ENCODE measurements at regions not wholly inside any gene's neighbourhood (a gene's known extent, or its start where the extent isn't known, plus 50 kb on each side); places are given as distances from the start of the nearest gene placed in this dataset.
"Not testable (repeated sequence)": the region's sequence is repeated elsewhere in the genome, so short reads cannot be mapped to it uniquely, and the experiment has no call there.

- DNase-seq (peak in 1 of 3 donors; percentile 2), ATAC-seq (ENCODE audit: low read depth in 2 of 2) (no peak)
- Histone ChIP-seq H3K27me3 (ENCODE audit: control insufficient read depth, insufficient read depth, low read length) (no peaks in the 10 kb centered on the region), H3K4me3 (ENCODE audit: low read depth, low read length) (no peak overlapping the region), H3K36me3 (ENCODE audit: control insufficient read depth, insufficient read depth, low read length) (no peaks in the 10 kb centered on the region), H3K4me1 (ENCODE audit: control insufficient read depth, insufficient read depth, low read length, poor library complexity, severe bottlenecking) (no peaks in the 10 kb centered on the region), H3K9me3 (ENCODE audit: control insufficient read depth in 2 of 2, low read length in 2 of 2) (no peaks in the 10 kb centered on the region), H3K27ac (ENCODE audit: insufficient read depth, low read length, poor library complexity, severe bottlenecking) (no peak overlapping the region)
- H3K9me3 Mint-ChIP-seq: peaks cover 0 to 3% (median 0%) of the 10 kb centered on the region in 7 donors
- H3K4me3 Mint-ChIP-seq: no peak overlapping the region
- H3K27me3 Mint-ChIP-seq: peaks cover 3% of the 10 kb centered on the region
- no peak overlapping the region for H3K27ac Mint-ChIP-seq
- no peaks in the 10 kb centered on the region for H3K36me3 Mint-ChIP-seq
- no peaks in the 10 kb centered on the region for H3K4me1 Mint-ChIP-seq
These were observed 149.0 kb upstream of the FUT9 start for GRCh38 chr6:95866732-95867131.

GRCh38 chr6:95867205-95867604, 148.6 kb upstream of the FUT9 start:
- ATAC-seq (ENCODE audit: low read depth in 2 of 2) (no peak), DNase-seq (no peak)
- H3K4me1 ChIP-seq (ENCODE audit: control insufficient read depth, insufficient read depth, low read length, poor library complexity, severe bottlenecking): no peaks in the 10 kb centered on the region
- Mint-ChIP-seq H3K9me3 (peaks cover 0 to 3% (median 0%) of the 10 kb centered on the region in 7 donors), H3K27ac (no peak overlapping the region), H3K36me3 (no peaks in the 10 kb centered on the region), H3K4me1 (no peaks in the 10 kb centered on the region), H3K4me3 (no peak overlapping the region), H3K27me3 (no peaks in the 10 kb centered on the region)
- H3K9me3 ChIP-seq (ENCODE audit: control insufficient read depth in 2 of 2, low read length in 2 of 2): no peaks in the 10 kb centered on the region
- no peak overlapping the region for H3K4me3 ChIP-seq (ENCODE audit: low read depth, low read length)
- no peak overlapping the region for H3K27ac ChIP-seq (ENCODE audit: insufficient read depth, low read length, poor library complexity, severe bottlenecking)
- no peaks in the 10 kb centered on the region for H3K36me3 ChIP-seq (ENCODE audit: control insufficient read depth, insufficient read depth, low read length)
- H3K27me3 ChIP-seq (ENCODE audit: control insufficient read depth, insufficient read depth, low read length): no peaks in the 10 kb centered on the region

DNA sequence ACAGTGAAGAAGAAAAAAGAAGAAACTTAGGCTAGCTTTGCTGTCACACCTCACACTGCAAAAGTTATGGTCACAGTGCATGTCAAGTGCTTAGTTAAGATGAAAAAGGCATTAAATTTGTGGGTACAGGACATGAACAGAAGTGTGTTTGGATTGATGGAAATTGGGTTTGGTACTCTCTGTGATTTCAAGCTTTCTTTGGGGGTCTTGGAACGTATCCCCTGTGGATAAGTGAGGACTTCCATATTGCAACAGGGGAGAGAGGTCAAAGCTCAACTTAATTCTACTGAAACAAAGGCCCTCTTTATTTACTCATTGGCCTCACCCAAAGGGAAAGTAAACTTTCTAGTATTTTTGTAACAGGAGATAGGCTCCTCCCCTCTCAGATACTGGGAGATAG, 138.3 kb upstream of the FUT9 start:
- H3K4me1 Mint-ChIP-seq: no peaks in the 10 kb centered on the region
- H3K9me3 Mint-ChIP-seq: peaks cover 0 to 1% (median 0%) of the 10 kb centered on the region in 7 donors
- no peaks in the 10 kb centered on the region for H3K27me3 Mint-ChIP-seq
- H3K9me3 ChIP-seq (ENCODE audit: control insufficient read depth in 2 of 2, low read length in 2 of 2): no peaks in the 10 kb centered on the region
- no peak overlapping the region for H3K4me3 ChIP-seq (ENCODE audit: low read depth, low read length)
- H3K4me3 Mint-ChIP-seq: no peak overlapping the region
- H3K27ac Mint-ChIP-seq: no peak overlapping the region
- no peak for DNase-seq
- H3K27me3 ChIP-seq (ENCODE audit: control insufficient read depth, insufficient read depth, low read length): no peaks in the 10 kb centered on the region
- no peaks in the 10 kb centered on the region for H3K36me3 ChIP-seq (ENCODE audit: control insufficient read depth, insufficient read depth, low read length)
- no peak for ATAC-seq (ENCODE audit: low read depth in 2 of 2)
- no peak overlapping the region for H3K27ac ChIP-seq (ENCODE audit: insufficient read depth, low read length, poor library complexity, severe bottlenecking)
- H3K4me1 ChIP-seq (ENCODE audit: control insufficient read depth, insufficient read depth, low read length, poor library complexity, severe bottlenecking): no peaks in the 10 kb centered on the region
- no peaks in the 10 kb centered on the region for H3K36me3 Mint-ChIP-seq

- no peak overlapping the region for H3K4me3 Mint-ChIP-seq
- H3K36me3 Mint-ChIP-seq: no peaks in the 10 kb centered on the region
- H3K4me3 ChIP-seq (ENCODE audit: low read depth, low read length): no peak overlapping the region
- no peaks in the 10 kb centered on the region for H3K27me3 Mint-ChIP-seq
- H3K36me3 ChIP-seq (ENCODE audit: control insufficient read depth, insufficient read depth, low read length): no peaks in the 10 kb centered on the region
- no peaks in the 10 kb centered on the region for H3K4me1 ChIP-seq (ENCODE audit: control insufficient read depth, insufficient read depth, low read length, poor library complexity, severe bottlenecking)
- no peaks in the 10 kb centered on the region for H3K9me3 ChIP-seq (ENCODE audit: control insufficient read depth in 2 of 2, low read length in 2 of 2)
- H3K9me3 Mint-ChIP-seq: peaks cover 0 to 2% (median 0%) of the 10 kb centered on the region in 7 donors
- no peaks in the 10 kb centered on the region for H3K4me1 Mint-ChIP-seq
- H3K27ac Mint-ChIP-seq: no peak overlapping the region
- DNase-seq: no peak
- ATAC-seq (ENCODE audit: low read depth in 2 of 2): no peak
- H3K27me3 ChIP-seq (ENCODE audit: control insufficient read depth, insufficient read depth, low read length): no peaks in the 10 kb centered on the region
- H3K27ac ChIP-seq (ENCODE audit: insufficient read depth, low read length, poor library complexity, severe bottlenecking): no peak overlapping the region
These were observed 135.9 kb upstream of the FUT9 start for GRCh38 chr6:95879856-95880255.

DNA sequence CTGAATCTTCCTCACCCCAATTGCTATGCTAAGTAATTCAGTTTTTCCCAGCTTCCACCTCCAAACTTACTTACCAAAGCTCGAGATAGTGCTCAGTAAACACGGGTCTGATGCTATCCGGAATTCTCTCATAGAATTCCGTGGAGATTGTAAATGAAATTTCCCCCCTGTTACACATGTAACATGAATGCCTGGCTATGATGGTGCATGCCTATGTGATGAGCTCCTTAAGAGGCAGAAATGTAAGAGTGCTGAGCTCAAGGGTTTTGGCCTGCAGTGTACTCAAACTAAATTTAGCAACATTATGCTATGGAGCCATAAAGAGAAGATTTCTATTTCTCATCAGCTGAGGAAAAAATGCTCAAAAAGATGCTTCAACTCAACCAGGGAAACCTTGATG, 133.4 kb upstream of the FUT9 start:
- ATAC-seq (ENCODE audit: low read depth in 2 of 2) (no peak), DNase-seq (no peak)
- H3K9me3 Mint-ChIP-seq: peaks cover 0 to 3% (median 0%) of the 10 kb centered on the region in 7 donors
- H3K4me3 Mint-ChIP-seq: no peak overlapping the region
- no peaks in the 10 kb centered on the region for H3K27me3 ChIP-seq (ENCODE audit: control insufficient read depth, insufficient read depth, low read length)
- H3K4me1 ChIP-seq (ENCODE audit: control insufficient read depth, insufficient read depth, low read length, poor library complexity, severe bottlenecking): no peaks in the 10 kb centered on the region
- H3K9me3 ChIP-seq (ENCODE audit: control insufficient read depth in 2 of 2, low read length in 2 of 2): no peaks in the 10 kb centered on the region
- H3K36me3 ChIP-seq (ENCODE audit: control insufficient read depth, insufficient read depth, low read length): no peaks in the 10 kb centered on the region
- no peak overlapping the region for H3K4me3 ChIP-seq (ENCODE audit: low read depth, low read length)
- H3K36me3 Mint-ChIP-seq: no peaks in the 10 kb centered on the region
- H3K27me3 Mint-ChIP-seq: no peaks in the 10 kb centered on the region
- no peak overlapping the region for H3K27ac Mint-ChIP-seq
- H3K27ac ChIP-seq (ENCODE audit: insufficient read depth, low read length, poor library complexity, severe bottlenecking): no peak overlapping the region
- H3K4me1 Mint-ChIP-seq: no peaks in the 10 kb centered on the region

DNA sequence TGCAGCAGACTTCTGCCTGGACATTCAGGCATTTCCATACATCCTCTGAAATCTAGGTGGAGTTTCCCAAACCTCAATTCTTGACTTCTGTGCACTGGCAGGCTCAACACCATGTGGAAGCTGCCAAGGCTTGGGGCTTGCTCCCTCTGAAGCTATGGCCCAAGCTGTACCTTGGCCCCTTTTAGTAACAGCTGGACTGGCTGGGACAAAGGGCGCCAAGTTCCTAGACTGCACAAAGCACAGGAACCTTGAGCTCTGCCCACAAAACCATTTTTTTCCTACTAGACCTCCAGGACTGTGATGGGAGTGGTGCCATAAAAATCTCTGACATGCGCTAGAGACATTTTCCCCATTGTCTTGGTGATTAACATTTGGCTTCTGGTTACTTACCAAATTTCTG, 127.1 kb upstream of the FUT9 start:
- not testable (repeated sequence) for H3K4me1 Mint-ChIP-seq

GRCh38 chr6:95905132-95905531, 110.6 kb upstream of the FUT9 start:
- H3K36me3 Mint-ChIP-seq: no peaks in the 10 kb centered on the region
- no peak overlapping the region for H3K4me3 Mint-ChIP-seq
- ATAC-seq (ENCODE audit: low read depth in 2 of 2) (no peak), DNase-seq (no peak)
- H3K36me3 ChIP-seq (ENCODE audit: control insufficient read depth, insufficient read depth, low read length): no peaks in the 10 kb centered on the region
- peaks cover 4% of the 10 kb centered on the region for H3K27me3 Mint-ChIP-seq
- H3K27ac Mint-ChIP-seq: no peak overlapping the region
- no peaks in the 10 kb centered on the region for H3K9me3 ChIP-seq (ENCODE audit: control insufficient read depth in 2 of 2, low read length in 2 of 2)
- H3K27ac ChIP-seq (ENCODE audit: insufficient read depth, low read length, poor library complexity, severe bottlenecking): no peak overlapping the region
- no peaks in the 10 kb centered on the region for H3K4me1 ChIP-seq (ENCODE audit: control insufficient read depth, insufficient read depth, low read length, poor library complexity, severe bottlenecking)
- H3K9me3 Mint-ChIP-seq: peaks cover 0 to 8% (median 2%) of the 10 kb centered on the region in 7 donors
- H3K4me1 Mint-ChIP-seq: no peaks in the 10 kb centered on the region
- H3K4me3 ChIP-seq (ENCODE audit: low read depth, low read length): no peak overlapping the region
- no peaks in the 10 kb centered on the region for H3K27me3 ChIP-seq (ENCODE audit: control insufficient read depth, insufficient read depth, low read length)

More for the DNA sequence above, 127.1 kb upstream of the FUT9 start:
- not testable (repeated sequence) for H3K36me3 ChIP-seq (ENCODE audit: control insufficient read depth, insufficient read depth, low read length); H3K4me3 ChIP-seq (ENCODE audit: low read depth, low read length); H3K9me3 Mint-ChIP-seq; DNase-seq; H3K27me3 Mint-ChIP-seq; H3K27ac ChIP-seq (ENCODE audit: insufficient read depth, low read length, poor library complexity, severe bottlenecking); H3K9me3 ChIP-seq (ENCODE audit: control insufficient read depth in 2 of 2, low read length in 2 of 2); ATAC-seq (ENCODE audit: low read depth in 2 of 2); H3K36me3 Mint-ChIP-seq; H3K27me3 ChIP-seq (ENCODE audit: control insufficient read depth, insufficient read depth, low read length); H3K4me1 ChIP-seq (ENCODE audit: control insufficient read depth, insufficient read depth, low read length, poor library complexity, severe bottlenecking); H3K4me3 Mint-ChIP-seq
- peak overlapping the region in 1 of 3 donors; percentile 49 for H3K27ac Mint-ChIP-seq

DNA sequence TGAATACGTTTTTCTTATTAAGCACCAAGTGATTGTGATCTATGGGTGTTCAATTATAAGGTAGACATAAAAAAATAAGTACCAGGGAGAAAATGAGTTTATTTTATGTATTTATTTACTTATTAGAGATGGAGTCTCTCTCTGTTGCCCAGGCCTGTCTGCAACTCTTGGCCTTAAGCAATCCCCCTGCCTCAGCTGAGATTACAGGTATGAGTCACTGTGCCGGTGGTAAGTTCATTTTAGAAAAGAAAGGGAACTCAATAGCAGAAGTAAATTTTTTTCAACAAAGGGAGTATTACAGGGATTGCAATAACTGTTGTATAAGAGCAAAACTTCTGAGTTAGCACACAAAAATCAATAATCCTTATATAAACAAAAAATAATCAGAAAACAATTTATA, 98.7 kb upstream of the FUT9 start:
- Mint-ChIP-seq H3K36me3 (no peaks in the 10 kb centered on the region), H3K4me3 (no peak overlapping the region), H3K27me3 (no peaks in the 10 kb centered on the region), H3K4me1 (no peaks in the 10 kb centered on the region), H3K27ac (no peak overlapping the region), H3K9me3 (peaks cover 0 to 1% (median 0%) of the 10 kb centered on the region in 7 donors)
- DNase-seq (no peak), ATAC-seq (ENCODE audit: low read depth in 2 of 2) (no peak)
- no peaks in the 10 kb centered on the region for H3K9me3 ChIP-seq (ENCODE audit: control insufficient read depth in 2 of 2, low read length in 2 of 2)
- no peak overlapping the region for H3K4me3 ChIP-seq (ENCODE audit: low read depth, low read length)
- H3K4me1 ChIP-seq (ENCODE audit: control insufficient read depth, insufficient read depth, low read length, poor library complexity, severe bottlenecking): no peaks in the 10 kb centered on the region
- no peaks in the 10 kb centered on the region for H3K27me3 ChIP-seq (ENCODE audit: control insufficient read depth, insufficient read depth, low read length)
- H3K27ac ChIP-seq (ENCODE audit: insufficient read depth, low read length, poor library complexity, severe bottlenecking): no peak overlapping the region
- no peaks in the 10 kb centered on the region for H3K36me3 ChIP-seq (ENCODE audit: control insufficient read depth, insufficient read depth, low read length)
